HepG2 (cell line): ENCODE measurements at regions not wholly inside any gene's neighbourhood (a gene's known extent, or its start where the extent isn't known, plus 50 kb on each side); places are given as distances from the start of the nearest gene placed in this dataset.

ENCODE experiments used
- ATAC-seq: fragments of 200-7000 bp; cut with Tn5 transposase; 3 replicates; pipeline ENCODE4 v1.9.1; 2020; ENCODE audit warnings: mild to moderate bottlenecking, moderate library complexity
- BruUV-seq: library from RNA; stranded (reverse); fragments of 400-500 nt; replicated peaks from 2 replicates; lab custom pipeline; 2021; lab: Mats Ljungman, UMichigan
- CTCF ChIA-PET: fragments of 300-600 bp; formaldehyde crosslinking; extraction: SDS; loops from one replicate; lab custom pipeline; 2021; ENCODE audit warnings: low total read pairs, inconsistent platforms, low intra/inter-chr PET ratio; lab: Yijun Ruan, JAX
- POLR2A ChIA-PET: fragments of 350-600 bp; sonication (Branson Sonifier 250); formaldehyde crosslinking; loops from one replicate; lab custom pipeline; 2020; ENCODE audit warnings: antibody characterized with exemption, inconsistent platforms; lab: Yijun Ruan, JAX
- DNase-seq: peaks from one replicate; pipeline ENCODE4 v3.0.0-alpha.2; 2015; ENCODE audit warnings: low spot score
- FAIRE-seq: peaks from 3 replicates; lab custom pipeline; 2011; peaks lifted over from hg19 to GRCh38; lab: Jason Lieb, UNC
- H2AFZ ChIP-seq: one replicate; pipeline ENCODE4 v1.6.1; 2011; ENCODE audit warnings: low read length, inconsistent platforms
- H3K27ac ChIP-seq: fragments of 300-600 bp; 3 replicates; pipeline ENCODE4 v1.8.0; 2011; ENCODE audit warnings: mixed run types, mild to moderate bottlenecking, mixed read lengths, low read length, inconsistent platforms; ENCODE audit not compliant: insufficient read depth; ENCODE audit errors: extremely low read length
- H3K27me3 ChIP-seq, 2 experiments: fragments of 200-600 bp in 1 of 2; 2 replicates in 1 of 2; 3 replicates in 1 of 2; pipeline versions ENCODE4 v1.6.0 to v1.8.0; 2011; ENCODE audit warnings: low read length in 2 of 2, mild to moderate bottlenecking in 2 of 2, moderate library complexity in 2 of 2, inconsistent platforms in 1 of 2; ENCODE audit not compliant: insufficient read depth in 2 of 2, control insufficient read depth in 1 of 2
- H3K36me3 ChIP-seq, 2 experiments: fragments of 200-600 bp in 1 of 2; replicated peaks in 1 of 2; 2 replicates in 1 of 2; 3 replicates in 1 of 2; pipeline versions ENCODE4 v1.5.1 to v1.8.0; 2011; ENCODE audit warnings: low read length in 2 of 2, inconsistent platforms in 1 of 2; ENCODE audit not compliant: insufficient read depth in 2 of 2, control insufficient read depth in 1 of 2
- H3K4me1 ChIP-seq: 2 replicates; pipeline ENCODE4 v1.5.1; 2012; ENCODE audit warnings: low read length, inconsistent platforms; ENCODE audit not compliant: insufficient read depth
- H3K4me2 ChIP-seq: 2 replicates; pipeline ENCODE4 v1.6.0; 2011; ENCODE audit warnings: low read depth, low read length, inconsistent platforms
- H3K4me3 ChIP-seq, 3 experiments: fragments of 200-600 bp in 1 of 3; sonication (generic), shearing (Covaris generic) in 1 of 3; replicated peaks in 1 of 3; 2 replicates each; pipeline ENCODE4 v1.5.1; 2011 to 2016; ENCODE audit warnings: low read length in 3 of 3, inconsistent platforms in 2 of 3, low read depth in 2 of 3, mild to moderate bottlenecking in 2 of 3, control low read depth in 1 of 3, mixed read lengths in 1 of 3; ENCODE audit not compliant: insufficient read depth in 1 of 3
- H3K79me2 ChIP-seq: one replicate; pipeline ENCODE4 v1.6.1; 2011; ENCODE audit warnings: low read length, inconsistent platforms; ENCODE audit not compliant: insufficient read depth
- H3K9ac ChIP-seq: 2 replicates; pipeline ENCODE4 v1.6.0; 2011; ENCODE audit warnings: mild to moderate bottlenecking, low read depth, low read length, inconsistent platforms; ENCODE audit not compliant: insufficient read depth
- H3K9me3 ChIP-seq: 2 replicates; pipeline ENCODE4 v1.5.1; 2012; ENCODE audit warnings: mild to moderate bottlenecking, low read length
- H4K20me1 ChIP-seq: 2 replicates; pipeline ENCODE4 v1.6.0; 2011; ENCODE audit warnings: inconsistent platforms, mild to moderate bottlenecking, low read length, moderate library complexity; ENCODE audit not compliant: insufficient read depth
- AGO2 ChIP-seq: fragments of 200-400 bp; formaldehyde crosslinking; optimal IDR thresholded peaks from 2 replicates; pipeline ENCODE3; 2017; ENCODE audit warnings: mild to moderate bottlenecking, low read depth, low read length, moderate library complexity
- MAX ChIP-seq: IDR thresholded peaks from 2 replicates; pipeline ENCODE4 v1.6.1; 2012; ENCODE audit warnings: inconsistent platforms
- MEF2D ChIP-seq: sonication (generic); formaldehyde crosslinking; IDR thresholded peaks from 2 replicates; pipeline ENCODE4 v1.5.1; 2020; ENCODE audit warnings: mild to moderate bottlenecking, missing genetic modification reagents
- NR0B2 ChIP-seq: sonication (generic); formaldehyde crosslinking; IDR thresholded peaks from 2 replicates; pipeline ENCODE4 v1.4.0; 2020; ENCODE audit warnings: mild to moderate bottlenecking, missing genetic modification reagents
- STAT6 ChIP-seq: sonication (generic); formaldehyde crosslinking; IDR thresholded peaks from 2 replicates; pipeline ENCODE4 v1.4.0; 2020; ENCODE audit warnings: missing genetic modification reagents, mild to moderate bottlenecking, borderline replicate concordance
- TAF15 ChIP-seq: fragments of 200-400 bp; formaldehyde crosslinking; IDR thresholded peaks from one replicate; pipeline ENCODE4 v1.6.1; 2018; ENCODE audit warnings: mild to moderate bottlenecking, low read depth, low read length; ENCODE audit not compliant: poor library complexity, severe bottlenecking
- ZFP82 ChIP-seq: sonication (generic); formaldehyde crosslinking; IDR thresholded peaks from 2 replicates; pipeline ENCODE4 v1.5.1; 2020; ENCODE audit warnings: mild to moderate bottlenecking, missing genetic modification reagents, borderline replicate concordance
- ZNF597 ChIP-seq: sonication (generic); formaldehyde crosslinking; IDR thresholded peaks from 2 replicates; pipeline ENCODE4 v1.5.0; 2020; ENCODE audit warnings: missing genetic modification reagents
- WGBS: methylation state at CpG from one replicate; pipeline ENCODE4 v1.1.6; 2017; ENCODE audit warnings: low lambda C conversion rate; 5-methylcytosine and 5-hydroxymethylcytosine counted together
- in situ Hi-C: cut with HindIII; loops from 2 replicates; pipeline ENCODE4 v1.10.0; 2017; ENCODE audit warnings: low pct_unique_long_range_greater_than_20kb; ENCODE audit not compliant: extremely low pct_ligation_motif_present
- intact Hi-C: fragments of 100-400 bp; cut with micrococcal nuclease; formaldehyde crosslinking; loops from one replicate; pipeline ENCODE4 v1.10.0; 2022; ENCODE audit not compliant: unreplicated experiment

GRCh38 chr7:20470082-20470481 is 139.4 kb downstream of the ITGB8 start:
- intact Hi-C loops, result no loop called here
- 3% methylated on average over 1 of the region's 1 CpG for WGBS
- H3K4me3 ChIP-seq, result no peak overlapping the region
- H3K36me3 ChIP-seq, result no peaks in the 10 kb centered on the region
- in situ Hi-C loops, result no loop called here
- no peaks in the 10 kb centered on the region for H3K79me2 ChIP-seq
- POLR2A ChIA-PET, result no interaction called here
- H3K9ac ChIP-seq, result no peak overlapping the region
- CTCF ChIA-PET, result no interaction called here
- ATAC-seq (no peak), DNase-seq (no peak), FAIRE-seq (no peak)
- no peaks in the 10 kb centered on the region for H3K4me1 ChIP-seq
- H2AFZ ChIP-seq, result no peak overlapping the region
- BruUV-seq, result no TSS peak
- H3K27ac ChIP-seq, result no peak overlapping the region
- H4K20me1 ChIP-seq, result no peaks in the 10 kb centered on the region
- no peaks in the 10 kb centered on the region for H3K9me3 ChIP-seq
- H3K4me2 ChIP-seq, result no peak overlapping the region
- TF ChIP-seq ZFP82 (CRISPR knock-in tag) (no peak), STAT6 (no peak), MAX (no peak), ZNF597 (CRISPR knock-in tag) (no peak), AGO2 (no peak), TAF15 (no peak), MEF2D (CRISPR knock-in tag) (no peak), NR0B2 (CRISPR knock-in tag) (no peak)
- H3K27me3 ChIP-seq, result no peaks in the 10 kb centered on the region
